ENCODE measurements at regions not wholly inside any gene's neighbourhood (a gene's known extent, or its start where the extent isn't known, plus 50 kb on each side); places are given as distances from the start of the nearest gene placed in this dataset.
"Not testable (repeated sequence)": the region's sequence is repeated elsewhere in the genome, so short reads cannot be mapped to it uniquely, and the experiment has no call there.

DNA sequence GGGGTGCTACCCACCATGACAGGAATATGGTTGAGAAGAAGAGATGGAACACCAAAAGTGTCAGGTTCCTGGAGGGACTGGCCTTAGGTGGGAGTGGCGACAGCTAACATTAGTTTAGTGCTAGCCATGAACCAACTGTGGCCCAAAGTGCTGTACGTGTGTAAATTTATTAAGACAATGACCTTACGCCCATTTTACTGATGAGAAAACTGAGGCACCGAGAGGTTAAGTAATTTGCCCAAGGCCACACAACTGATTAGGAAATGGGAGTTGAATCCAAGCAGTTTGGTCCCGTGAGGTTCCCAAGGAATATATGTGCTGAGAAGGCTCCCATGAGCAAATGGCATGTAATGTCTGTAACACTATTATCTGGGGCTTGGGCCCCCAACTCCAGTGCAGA is 109.5 kb upstream of the SLC1A4 start:
- no peak for DNase-seq (ENCODE audit: low spot score)

DNA sequence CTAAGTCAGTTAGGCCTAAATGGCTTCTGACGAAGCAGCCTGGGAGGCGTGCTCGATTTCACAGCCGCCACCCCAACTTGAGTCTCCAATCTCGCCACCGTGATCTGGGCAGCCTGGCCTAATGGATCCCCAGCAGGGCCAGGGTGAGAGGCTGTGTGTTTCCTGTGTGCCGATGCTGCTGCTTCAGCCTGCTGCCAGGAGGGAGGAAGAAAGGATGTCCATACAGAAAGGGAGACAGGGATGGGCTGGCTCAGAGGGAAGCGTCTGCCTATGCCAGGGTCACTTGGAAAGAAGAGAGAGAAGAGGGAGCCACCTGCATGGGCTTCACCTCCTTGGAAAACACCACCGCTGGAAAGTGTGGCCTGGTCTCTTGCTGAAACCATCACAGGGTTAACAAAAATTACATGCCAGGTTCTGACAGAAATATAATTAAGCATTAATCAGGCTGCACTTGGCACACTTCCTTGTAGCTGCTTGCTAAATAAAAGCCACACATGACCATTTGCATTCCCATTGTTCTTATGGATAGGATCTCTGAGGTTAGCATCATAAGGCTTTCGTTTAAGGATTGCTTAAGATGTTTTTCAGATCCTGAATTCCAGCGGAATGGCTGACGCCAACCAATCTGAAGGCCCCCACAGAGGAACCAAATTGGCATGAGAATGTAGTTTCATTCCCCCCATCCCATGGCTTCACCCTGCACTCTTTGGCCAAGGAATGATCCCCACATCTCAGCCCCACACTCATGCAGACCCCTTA is 108.8 kb upstream of the SLC1A4 start:
- no peak for DNase-seq (ENCODE audit: low spot score)

DNA sequence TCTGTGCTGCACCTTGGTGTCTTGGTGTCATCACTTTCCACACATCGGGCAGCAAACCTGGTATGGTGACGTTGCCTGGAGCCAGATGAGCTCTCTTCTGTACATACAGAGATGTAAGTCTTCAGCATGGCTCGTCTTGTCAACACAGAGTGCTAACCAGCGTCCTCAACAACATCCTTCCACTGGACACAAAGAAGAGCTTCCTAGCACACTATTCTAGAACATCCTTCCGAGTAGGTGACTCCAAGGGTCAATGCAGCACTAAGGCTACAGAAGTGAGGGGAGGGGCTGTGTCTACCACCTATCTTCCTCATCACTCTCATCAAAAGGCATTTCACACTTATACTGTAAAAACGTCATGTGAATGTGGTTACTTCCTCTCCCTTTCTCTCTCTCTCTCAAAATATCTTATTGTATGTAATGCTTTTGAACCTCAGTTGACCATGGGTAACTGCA is 108.1 kb upstream of the SLC1A4 start:
- no peak for DNase-seq (ENCODE audit: low spot score)

DNA sequence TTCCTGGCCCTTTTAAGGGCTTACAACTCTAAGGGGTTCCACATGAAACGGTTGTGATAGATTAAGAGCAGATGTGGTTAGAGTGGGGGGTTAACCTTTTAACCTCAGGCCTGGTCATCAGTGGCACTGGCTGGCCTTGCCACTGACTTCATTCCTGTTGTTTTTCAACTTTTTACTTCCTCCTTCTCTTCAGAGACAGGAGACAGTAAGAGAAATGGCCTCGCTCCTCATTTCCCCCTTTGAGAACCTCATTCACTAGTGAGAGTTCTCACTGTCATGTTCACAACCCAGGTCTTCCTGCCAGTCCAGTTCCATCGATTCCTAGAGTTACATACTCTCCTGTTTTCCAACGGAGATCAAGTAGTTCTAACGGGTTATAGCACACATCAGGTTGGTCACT is 101.6 kb upstream of the SLC1A4 start:
- DNase-seq (ENCODE audit: low spot score): no peak

DNA sequence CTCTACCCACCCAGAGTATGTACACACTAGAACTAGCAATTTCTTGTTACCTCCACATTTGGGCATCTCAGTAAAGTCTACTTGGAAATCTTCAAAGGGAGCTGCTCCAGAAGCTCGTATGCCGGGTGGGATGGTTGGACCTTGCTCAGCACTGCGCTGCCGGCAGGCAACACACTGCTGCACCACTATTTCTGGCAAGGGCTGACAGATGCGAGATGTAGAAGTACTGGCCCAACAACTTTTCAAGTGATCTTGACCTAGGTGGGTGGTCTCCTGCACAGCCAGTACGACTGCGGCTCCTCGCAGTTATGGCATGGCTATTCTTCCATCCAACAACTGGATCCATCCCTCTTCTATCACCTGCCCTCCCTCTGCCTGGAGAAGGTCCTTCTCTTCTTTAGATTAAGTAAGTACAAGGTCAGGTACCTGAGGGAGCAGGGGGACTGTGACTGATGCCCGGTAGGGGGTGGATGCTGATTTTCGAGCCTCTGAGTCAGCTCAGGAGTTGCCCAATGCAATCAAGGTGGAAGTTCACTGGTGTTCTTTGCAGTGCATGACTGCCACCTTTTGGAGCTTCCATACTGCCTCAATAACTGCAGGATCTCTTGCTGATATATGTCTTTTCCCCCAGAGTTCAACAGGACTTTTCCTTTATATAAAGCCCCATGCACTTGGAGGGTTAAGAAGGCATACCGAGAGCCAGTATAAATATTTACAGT is 100.4 kb upstream of the SLC1A4 start:
- peak; percentile 71 for DNase-seq (ENCODE audit: low spot score)

DNA sequence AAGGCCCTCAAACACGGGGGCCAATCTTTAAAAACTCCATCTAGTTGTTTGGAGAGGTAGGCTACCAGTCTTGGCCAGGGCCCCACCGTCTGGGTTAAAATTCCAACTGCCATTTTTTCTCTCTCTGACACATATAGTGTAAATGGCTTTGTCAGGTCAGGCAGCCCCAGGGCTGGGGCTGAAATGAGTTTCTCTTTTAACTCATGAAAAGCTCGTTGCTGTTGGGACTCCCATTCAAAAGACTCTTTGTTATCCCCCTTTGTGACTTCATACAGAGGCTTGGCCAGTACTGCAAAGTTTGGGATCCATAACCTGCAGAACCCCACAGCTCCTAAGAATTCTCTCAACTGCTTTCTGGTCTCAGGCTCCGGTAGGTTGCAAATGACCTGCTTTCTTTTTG is 99.4 kb upstream of the SLC1A4 start:
- DNase-seq (ENCODE audit: low spot score): no peak

DNA sequence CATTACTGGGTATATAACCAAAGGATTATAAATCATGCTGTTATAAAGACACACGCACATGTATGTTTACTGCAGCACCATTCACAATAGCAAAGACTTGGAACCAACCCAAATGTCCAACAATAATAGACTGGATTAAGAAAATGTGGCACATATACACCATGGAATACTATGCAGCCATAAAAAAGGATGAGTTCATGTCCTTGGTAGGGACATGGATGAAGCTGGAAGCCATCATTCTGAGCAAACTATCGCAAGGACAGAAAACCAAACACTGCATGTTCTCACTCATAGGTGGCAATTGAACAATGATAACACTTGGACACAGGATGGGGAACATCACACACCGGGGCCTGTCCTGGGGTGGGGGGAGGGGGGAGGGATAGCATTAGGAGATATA is 92.6 kb upstream of the SLC1A4 start:
- not testable (repeated sequence) for DNase-seq (ENCODE audit: low spot score)

DNA sequence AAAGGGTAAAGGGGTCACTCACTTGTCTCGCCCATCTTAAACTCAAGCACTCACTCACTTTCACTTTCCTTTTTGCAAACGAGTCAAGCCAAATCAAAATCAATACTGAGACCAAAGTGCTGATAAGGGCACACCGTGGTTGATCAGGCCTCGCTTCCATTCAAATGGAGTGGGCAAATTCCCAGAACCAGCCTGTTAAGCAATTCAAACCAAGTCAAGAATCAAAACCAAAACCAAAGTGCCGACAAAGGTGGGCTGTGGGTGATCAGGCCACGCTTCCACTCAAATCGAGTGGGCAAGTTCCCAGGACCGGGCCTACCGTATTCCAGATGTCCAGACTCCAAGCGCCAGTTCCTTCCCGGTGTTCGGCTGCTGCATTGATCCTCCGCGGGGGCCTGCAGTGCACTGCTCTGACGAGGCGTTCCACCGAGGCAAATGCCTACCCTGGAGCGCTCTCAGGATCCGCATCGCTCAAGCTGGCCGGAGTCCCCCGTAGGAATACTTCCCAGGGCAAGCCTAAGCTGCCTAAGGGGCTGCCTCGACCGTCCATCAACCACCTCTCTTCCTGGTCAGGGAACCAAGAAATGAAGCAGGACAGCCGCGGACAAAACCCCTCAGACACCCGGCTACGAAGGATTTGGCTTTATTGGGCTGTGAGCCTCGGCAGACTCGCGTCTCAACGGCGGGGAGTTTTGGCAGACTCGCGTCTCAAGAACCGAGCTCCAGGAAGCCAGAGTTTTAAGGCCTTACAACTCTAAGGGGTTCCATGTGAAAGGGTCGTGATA is 89.9 kb upstream of the SLC1A4 start:
- no peak for DNase-seq (ENCODE audit: low spot score)

DNA sequence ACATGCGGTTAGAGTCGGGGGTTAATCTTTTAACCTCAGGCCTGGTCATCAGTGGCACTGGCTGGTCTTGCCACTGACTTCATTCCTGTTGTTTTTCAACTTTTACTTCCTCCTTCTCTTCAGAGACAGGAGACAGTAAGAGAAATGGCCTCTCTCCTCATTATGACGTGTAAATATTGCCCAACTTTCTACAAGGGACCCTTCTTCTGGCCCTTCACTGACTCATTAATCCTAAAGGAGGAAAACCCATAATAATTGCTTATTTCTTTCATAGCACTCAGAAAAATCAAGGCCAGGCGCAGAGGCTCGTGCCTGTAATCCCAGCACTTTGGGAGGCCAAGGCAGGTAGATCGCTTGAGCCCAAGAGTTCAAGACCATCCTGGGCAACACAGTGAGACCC is 89.3 kb upstream of the SLC1A4 start:
- DNase-seq (ENCODE audit: low spot score): not testable (repeated sequence)

DNA sequence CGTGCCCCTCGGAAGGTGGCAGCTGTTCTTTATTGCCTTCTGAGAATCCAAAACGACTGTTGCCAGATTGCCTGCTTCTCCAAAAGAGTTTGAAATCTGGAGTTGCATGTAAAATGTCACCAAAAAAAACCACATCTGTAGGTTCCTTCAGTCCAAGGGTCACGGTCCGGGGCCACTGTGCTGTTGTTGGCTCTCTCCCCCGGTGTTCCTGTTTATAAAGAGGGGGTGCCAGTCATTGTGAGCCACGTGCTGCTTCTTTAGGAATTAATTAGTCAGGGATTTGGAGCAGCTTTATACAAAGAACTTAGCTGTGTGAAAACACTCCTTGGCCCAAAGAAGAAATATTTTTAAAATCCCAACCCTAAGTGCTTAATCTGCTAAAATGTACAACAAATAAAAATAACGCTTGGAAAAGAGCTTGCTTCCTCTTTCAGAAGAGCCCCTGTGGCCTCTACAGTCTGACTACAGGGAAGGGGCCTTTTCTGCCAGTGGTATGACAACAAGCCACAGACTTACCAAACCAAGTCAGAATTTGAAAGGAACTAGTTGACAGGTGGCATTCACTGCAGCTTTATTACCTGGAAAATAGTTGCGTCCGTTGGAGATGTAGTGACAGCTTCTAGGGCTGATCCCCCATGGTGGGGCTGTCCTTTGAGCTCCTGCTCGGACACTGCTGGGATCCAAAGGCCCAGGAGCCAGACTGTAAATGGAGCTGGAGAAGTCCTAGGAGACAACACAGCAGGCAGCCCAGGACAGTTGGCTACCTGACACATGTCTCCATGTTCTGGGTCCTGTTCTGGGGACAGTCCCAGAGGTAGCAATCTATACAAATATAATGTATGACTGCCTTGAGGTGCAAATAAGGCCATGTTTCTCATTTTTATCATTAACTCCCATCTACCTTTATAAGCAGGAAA is 84.5 kb upstream of the SLC1A4 start:
- no peak for DNase-seq (ENCODE audit: low spot score)

DNA sequence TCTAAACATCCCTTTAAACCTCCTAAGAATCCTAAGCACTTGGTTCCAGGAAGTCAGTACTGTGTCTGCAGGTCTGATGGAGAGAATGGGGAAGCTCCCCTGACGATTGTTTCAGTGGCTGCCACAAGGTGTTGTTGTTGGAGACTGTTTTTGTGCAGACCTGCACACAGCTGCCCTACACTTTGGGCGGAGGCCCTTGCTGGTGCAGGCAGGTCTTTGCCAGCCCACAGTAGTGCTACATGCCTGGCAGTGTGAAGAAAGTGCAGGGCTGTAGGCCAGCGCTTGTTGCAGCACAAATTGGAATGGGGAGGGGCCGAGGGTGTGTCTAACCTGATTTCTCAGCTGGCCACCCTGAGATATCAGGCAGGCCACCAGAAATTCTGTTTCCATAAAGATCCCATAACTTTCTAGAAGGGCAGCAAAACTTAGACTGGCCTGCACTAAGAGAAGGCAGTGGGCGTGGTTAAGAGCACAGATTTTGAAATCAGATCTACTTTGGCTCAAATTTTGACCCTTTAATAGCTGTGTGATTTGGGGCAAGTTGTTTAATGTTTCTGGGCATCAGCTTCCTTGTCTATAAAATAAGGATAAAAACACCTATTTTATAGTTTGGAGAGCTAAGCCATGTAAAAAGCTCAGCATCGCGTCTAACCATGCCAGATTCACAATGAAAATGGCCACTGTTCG is 83.7 kb upstream of the SLC1A4 start:
- DNase-seq (ENCODE audit: low spot score): no peak

DNA sequence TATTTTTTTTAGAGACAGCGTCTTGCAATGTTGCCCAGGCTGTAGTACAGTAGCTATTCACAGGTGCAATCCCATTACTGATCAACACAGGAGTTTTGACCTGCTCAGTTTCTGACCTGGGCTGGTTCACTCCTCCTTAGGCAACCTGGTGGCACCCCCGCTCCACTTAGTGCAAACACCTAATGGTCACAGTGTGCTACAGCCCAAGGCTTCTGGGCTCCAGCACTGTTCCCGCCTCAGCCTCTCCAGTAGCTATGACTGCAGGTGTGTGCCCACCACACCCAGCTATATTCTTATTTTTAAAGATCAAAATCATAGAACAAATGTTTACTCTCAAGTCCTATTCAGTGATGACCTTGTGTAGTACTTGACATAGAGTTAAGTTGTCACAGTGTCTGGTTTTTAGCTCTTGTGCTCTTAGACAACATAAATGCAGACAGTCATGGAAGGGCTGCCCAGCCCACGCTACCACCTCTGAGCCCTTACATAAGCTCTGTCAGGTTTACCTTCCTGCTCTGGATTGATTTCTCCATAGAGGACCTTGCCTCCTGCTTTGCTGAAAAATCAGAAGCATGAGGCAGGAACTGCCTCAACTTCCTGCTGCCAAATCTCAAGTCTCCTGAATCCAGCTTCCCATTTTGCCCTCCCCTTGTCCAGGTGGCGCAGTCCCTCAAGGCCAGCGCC is 82.2 kb upstream of the SLC1A4 start:
- no peak for DNase-seq (ENCODE audit: low spot score)

DNA sequence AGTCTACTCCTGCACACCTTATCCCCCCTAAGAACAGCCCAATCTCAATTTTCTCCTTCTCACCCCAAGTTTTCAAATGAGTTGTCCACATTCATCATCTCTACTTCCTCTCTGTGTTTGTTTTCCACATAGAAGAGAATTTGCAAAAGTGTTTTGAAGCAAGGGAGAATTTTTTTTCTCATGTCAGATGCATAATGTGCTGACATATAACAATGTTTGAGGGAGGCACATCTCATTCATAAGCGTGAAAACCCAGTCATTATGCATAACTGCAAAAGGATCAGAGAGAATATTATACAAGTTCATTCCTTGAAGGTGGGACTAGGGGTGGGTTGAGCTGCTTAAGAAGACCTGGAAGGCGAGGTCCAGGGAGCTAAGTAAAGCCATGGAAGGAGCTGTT is 80.8 kb upstream of the SLC1A4 start:
- DNase-seq (ENCODE audit: low spot score): no peak

DNA sequence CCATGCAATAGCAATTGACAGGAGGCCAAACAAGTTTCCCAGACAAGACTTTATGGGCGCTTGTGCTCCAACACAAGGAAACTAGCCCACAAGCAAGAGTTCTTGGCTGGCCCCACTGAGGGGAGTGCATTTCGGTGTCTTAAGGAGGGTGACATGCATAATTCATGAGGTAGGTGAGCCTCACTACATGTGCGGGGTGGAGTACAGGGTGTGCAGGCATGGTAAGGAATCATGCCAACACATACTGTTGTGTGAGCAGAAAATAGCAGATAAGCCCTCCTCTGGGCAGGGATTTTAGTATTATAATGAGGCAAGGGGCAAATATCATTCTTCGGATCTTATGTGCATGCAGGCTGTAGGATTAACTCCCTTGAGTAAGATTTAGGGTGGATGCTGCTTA is 78.7 kb upstream of the SLC1A4 start:
- no peak for DNase-seq (ENCODE audit: low spot score)

DNA sequence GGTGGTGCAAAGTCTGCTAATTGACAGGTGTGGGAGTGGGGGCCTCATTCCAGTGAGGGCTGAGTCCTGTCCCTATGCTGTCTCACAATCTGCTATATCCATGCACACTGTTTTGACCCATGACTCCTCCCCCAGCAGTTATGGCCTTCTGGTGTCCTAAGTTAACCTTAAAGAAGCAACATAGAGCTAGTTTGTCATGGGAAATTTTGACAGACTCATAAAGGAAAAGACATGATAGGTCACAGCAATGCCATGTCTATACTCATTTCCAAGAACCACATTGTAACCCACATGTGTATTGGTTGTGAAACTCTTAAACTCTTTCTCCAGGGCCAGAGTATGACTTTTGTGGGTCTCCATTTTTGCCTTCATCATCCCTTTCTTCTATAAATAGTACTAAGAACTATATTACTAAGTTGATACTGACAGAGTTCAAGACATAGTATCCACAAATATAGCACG is 78.2 kb upstream of the SLC1A4 start:
- no peak for DNase-seq (ENCODE audit: low spot score)

DNA sequence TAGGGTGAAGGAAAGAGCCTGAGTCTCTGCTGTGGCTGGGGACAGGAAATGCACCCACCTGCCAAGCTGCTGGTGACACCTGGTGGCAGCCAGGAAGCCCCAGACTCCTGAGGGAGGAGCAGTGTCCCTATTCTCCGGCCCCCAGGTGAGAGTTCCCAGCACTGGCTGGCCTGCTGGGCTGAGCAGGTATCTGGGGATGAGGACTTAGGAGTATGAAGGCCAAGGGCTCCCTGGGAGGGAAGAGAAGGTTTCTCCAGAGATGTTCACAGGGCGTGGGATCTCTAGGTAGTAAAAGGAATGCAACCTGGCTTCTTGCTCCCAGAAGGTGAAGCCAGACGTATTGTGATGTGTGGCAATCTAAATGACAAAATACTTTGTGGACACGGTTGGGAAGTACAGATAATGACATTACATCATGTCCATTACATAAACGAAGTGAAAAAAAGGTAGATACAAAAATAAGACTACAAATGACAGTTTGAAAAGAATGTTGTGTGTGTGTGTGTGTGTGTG is 75.8 kb upstream of the SLC1A4 start:
- DNase-seq (ENCODE audit: low spot score): peak; percentile 53

DNA sequence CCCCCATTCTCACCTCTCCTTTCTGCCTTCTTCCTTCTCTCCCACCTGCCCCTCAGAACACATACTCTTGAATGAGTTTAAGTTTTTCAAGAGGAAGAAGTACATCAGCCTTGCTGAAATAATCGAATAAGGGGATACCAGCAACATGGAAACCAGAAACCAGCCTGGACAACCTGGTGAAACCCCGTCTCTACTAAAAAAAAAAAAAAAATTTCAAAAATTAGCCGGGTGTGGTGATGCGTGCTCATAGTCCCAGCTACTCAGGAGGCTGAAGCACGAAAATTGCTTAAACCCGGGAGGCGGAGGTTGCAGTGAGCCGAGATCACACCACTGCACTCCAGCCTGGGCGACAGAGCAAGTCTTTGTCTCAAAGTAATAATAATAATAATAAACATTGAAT is 75.0 kb upstream of the SLC1A4 start:
- no peak for DNase-seq (ENCODE audit: low spot score)

DNA sequence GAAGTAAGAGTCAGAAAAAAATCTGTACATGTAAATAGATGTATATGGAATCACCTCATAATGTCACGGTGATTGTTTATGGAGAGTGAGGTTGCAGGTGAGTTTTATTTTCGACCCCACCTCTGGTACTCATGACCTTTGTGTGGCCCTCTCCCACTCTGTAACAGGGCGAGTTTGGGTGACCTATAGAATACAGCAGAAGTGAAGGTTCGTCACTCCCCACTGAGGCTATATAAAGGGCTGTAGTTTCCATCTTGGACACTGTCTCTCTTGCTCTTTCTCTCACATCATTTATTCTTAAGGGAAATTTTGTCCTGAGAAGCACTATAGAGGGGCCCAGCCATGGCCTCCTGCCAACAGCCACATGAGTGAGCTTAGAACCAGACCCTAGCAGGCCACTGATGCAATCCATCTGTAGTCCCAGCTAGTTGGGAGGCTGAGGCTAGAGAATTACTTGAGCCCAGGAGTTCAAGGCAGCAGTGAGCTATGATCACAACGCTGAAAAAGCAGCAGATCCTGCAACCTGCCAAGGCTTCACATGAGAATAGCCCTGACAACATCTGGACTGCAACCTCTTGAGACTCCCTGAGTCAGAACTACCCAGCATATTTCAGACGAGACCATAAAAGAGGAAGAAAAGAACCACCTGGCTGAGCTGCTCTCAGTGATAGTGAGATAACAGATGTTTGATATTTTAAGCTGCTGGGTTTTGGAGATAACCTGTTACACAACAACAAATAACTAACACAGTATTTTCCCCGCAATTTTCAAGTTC is 74.3 kb upstream of the SLC1A4 start:
- DNase-seq (ENCODE audit: low spot score): no peak

DNA sequence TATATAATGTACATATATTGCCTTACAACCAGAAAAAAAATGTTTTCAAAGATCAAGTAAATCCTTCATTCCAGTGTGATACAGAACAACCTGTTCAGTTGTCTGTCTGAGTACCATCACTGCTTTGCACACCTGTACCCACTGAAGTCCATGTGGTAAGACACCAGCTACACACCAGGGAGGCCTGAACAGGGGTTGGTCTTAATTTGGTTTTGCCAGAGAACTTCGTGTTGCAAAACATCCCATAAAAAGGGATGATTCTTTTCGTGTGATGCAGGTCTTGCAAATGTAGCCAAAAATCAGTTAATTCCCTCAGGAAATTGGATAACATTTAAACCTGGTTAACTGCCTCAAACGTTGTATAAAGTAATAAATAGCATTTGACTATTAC is 73.7 kb upstream of the SLC1A4 start:
- no peak for DNase-seq (ENCODE audit: low spot score)
